HUES6 (cell line): ENCODE measurements at regions not wholly inside any gene's neighbourhood (a gene's known extent, or its start where the extent isn't known, plus 50 kb on each side); places are given as distances from the start of the nearest gene placed in this dataset.
"Not testable (repeated sequence)": the region's sequence is repeated elsewhere in the genome, so short reads cannot be mapped to it uniquely, and the experiment has no call there.

Source experiments
- H3K27ac ChIP-seq: 2 replicates; pipeline ENCODE4 v1.7.0; 2013; ENCODE audit warnings: low read depth, mild to moderate bottlenecking, low read length, inconsistent platforms
- H3K27me3 ChIP-seq: 2 replicates; pipeline ENCODE4 v1.6.1; 2013; ENCODE audit warnings: low read length; ENCODE audit not compliant: control insufficient read depth, insufficient read depth
- H3K36me3 ChIP-seq: 2 replicates; pipeline ENCODE4 v1.6.1; 2013; ENCODE audit warnings: low read length; ENCODE audit not compliant: control insufficient read depth, insufficient read depth
- H3K4me1 ChIP-seq: 2 replicates; pipeline ENCODE4 v1.6.1; 2013; ENCODE audit warnings: low read length; ENCODE audit not compliant: control insufficient read depth, insufficient read depth
- H3K4me3 ChIP-seq: 2 replicates; pipeline ENCODE4 v1.5.1; 2013; ENCODE audit warnings: low read depth, low read length
- H3K9ac ChIP-seq: one replicate; pipeline ENCODE4 v1.6.1; 2013; ENCODE audit warnings: mild to moderate bottlenecking, low read length
- H3K9me3 ChIP-seq: 2 replicates; pipeline ENCODE4 v1.6.1; 2013; ENCODE audit warnings: low read depth, low read length; ENCODE audit not compliant: control insufficient read depth, insufficient read depth

DNA sequence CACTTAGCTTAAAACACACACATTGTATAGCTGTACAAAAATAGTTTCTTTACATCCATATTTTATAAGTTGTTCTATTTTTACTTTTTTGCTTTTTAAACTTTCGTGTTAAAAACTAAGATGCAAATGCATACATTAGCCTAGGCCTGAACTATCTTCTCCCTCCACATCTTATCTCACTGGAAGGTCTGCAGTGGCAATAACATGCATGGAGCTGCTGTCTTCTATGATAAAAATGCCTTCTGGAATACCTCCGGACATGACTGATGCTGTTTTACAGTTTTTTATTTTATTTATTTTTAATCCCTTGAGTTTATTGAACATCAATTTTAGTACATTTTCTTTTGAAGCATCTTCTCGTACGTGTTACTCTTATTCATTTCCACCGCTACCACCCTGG lies 112.3 kb upstream of the TSPAN8 start:
- H3K4me1 ChIP-seq: no peaks in the 10 kb centered on the region
- no peak overlapping the region for H3K4me3 ChIP-seq
- H3K36me3 ChIP-seq: no peaks in the 10 kb centered on the region
- H3K9me3 ChIP-seq: no peaks in the 10 kb centered on the region
- H3K27me3 ChIP-seq: no peaks in the 10 kb centered on the region
- no peak overlapping the region for H3K9ac ChIP-seq
- no peak overlapping the region for H3K27ac ChIP-seq

DNA sequence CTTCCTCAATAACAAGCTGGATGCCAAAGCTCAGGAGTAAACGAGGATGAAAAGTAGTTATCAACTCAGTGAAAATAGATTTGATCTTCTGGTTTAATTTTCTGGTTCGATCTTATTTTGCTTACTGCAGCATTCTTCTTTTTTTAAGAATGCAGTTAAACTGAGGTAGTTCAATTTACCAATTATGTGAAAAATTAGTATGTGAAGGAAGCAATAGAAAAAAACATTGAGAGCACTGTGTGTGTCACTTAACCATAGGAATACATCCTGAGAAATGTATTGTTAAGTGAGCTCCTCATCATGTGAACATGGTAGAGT lies 111.4 kb upstream of the TSPAN8 start:
- Histone ChIP-seq H3K27me3 (no peaks in the 10 kb centered on the region), H3K9me3 (no peaks in the 10 kb centered on the region), H3K4me1 (no peaks in the 10 kb centered on the region), H3K9ac (no peak overlapping the region), H3K27ac (no peak overlapping the region), H3K36me3 (no peaks in the 10 kb centered on the region), H3K4me3 (no peak overlapping the region)

DNA sequence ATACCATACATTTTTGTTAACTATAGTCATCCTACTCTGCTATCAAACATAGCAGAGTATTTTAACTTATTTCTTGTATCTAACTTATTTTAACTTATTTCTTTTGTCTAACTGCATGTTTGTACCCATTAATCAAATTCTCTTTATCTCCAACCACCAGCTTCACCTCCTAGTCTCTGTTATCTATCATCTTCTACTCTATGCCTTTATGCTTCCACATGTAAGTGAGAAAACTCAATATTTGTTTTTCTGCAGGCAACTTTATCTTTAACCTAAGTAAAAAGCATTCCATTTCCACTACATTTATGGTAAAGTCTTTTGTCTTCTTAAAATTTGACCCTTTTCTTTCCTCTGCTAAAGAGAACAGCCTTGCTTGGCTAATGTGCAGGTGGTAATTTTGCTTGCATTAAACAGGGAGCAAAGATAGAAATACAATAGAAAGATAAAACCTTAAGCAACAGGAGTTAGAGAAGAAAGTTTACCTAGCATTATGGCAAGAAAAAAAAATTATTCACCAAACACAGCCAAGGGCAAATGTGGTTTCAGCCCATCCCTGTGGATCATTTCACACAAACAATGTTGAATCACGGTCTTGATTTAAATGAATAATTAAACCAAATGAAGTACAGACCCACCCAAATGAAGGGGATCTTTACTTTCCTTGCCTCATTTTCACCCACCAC lies 110.9 kb upstream of the TSPAN8 start:
- H3K27ac ChIP-seq: no peak overlapping the region
- H3K27me3 ChIP-seq: no peaks in the 10 kb centered on the region
- no peaks in the 10 kb centered on the region for H3K4me1 ChIP-seq
- H3K9ac ChIP-seq: no peak overlapping the region
- no peaks in the 10 kb centered on the region for H3K9me3 ChIP-seq
- no peak overlapping the region for H3K4me3 ChIP-seq
- H3K36me3 ChIP-seq: no peaks in the 10 kb centered on the region

DNA sequence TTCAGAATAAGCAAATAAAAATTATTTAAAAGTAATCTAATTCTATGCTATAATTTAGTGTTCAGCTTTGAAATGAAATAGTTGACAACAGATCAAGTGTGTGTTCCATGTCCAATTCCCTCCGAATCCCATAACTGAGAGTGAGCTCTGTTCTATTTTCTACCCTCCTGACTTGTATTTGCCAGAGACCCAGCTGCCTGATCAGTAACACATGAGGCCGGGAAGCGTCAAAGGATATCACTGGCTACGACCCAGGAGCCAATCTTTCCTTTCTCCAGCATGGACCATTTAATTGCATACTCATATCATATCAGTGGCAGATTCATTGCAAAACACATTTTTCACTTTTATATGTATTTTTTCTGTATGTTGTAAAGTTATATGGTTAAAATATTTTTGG lies 108.8 kb upstream of the TSPAN8 start:
- H3K36me3 ChIP-seq: no peaks in the 10 kb centered on the region
- no peak overlapping the region for H3K27ac ChIP-seq
- H3K9ac ChIP-seq: no peak overlapping the region
- H3K9me3 ChIP-seq: no peaks in the 10 kb centered on the region
- no peaks in the 10 kb centered on the region for H3K4me1 ChIP-seq
- no peak overlapping the region for H3K4me3 ChIP-seq
- no peaks in the 10 kb centered on the region for H3K27me3 ChIP-seq

GRCh38 chr12:71265731-71266130 lies 107.9 kb upstream of the TSPAN8 start:
- not testable (repeated sequence) for H3K9me3 ChIP-seq, H3K9ac ChIP-seq, H3K27ac ChIP-seq, H3K36me3 ChIP-seq, H3K4me3 ChIP-seq, H3K4me1 ChIP-seq, H3K27me3 ChIP-seq

DNA sequence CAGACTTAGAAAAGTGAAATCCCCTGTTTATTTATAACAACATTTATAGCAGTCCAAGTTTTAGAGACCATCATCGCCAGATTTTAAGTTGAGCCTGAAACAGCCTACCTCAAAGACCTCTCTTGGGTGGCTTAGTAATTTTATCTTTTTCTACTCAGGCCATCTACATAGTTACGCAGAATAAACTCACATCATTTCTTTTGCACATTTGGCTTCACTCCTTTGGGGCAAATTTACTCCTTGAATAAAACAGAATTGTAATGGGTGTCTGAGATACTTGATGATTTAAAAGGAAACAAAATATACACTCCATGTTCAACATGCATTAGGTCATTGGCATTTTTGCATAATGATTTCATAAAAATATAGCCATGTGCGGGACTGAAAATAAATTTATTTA lies 104.7 kb upstream of the TSPAN8 start:
- Histone ChIP-seq H3K9ac (no peak overlapping the region), H3K4me1 (no peaks in the 10 kb centered on the region), H3K27ac (no peak overlapping the region), H3K4me3 (no peak overlapping the region), H3K27me3 (no peaks in the 10 kb centered on the region), H3K36me3 (no peaks in the 10 kb centered on the region), H3K9me3 (no peaks in the 10 kb centered on the region)

DNA sequence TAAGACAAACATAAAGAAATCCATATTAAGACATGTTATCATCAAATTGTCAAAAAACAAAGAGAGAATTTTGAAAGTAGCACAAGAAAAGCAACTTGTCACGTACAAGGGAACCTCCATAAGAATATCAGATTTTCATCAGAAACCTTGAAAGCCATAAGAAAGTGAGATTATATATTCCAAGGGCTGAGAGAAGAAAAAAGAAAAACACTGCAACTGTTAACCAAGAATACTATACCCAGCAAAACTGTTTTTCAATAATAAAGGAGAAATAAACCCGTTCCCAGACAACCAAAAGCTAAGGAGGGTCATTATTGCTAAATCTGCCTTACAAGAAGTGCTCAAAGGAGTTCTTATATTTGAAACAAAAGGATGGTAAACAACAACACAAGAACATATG lies 94.7 kb upstream of the TSPAN8 start:
- H3K9ac ChIP-seq: no peak overlapping the region
- no peaks in the 10 kb centered on the region for H3K27me3 ChIP-seq
- no peaks in the 10 kb centered on the region for H3K36me3 ChIP-seq
- no peak overlapping the region for H3K27ac ChIP-seq
- H3K4me1 ChIP-seq: no peaks in the 10 kb centered on the region
- H3K9me3 ChIP-seq: peaks cover 35% of the 10 kb centered on the region
- no peak overlapping the region for H3K4me3 ChIP-seq

- Histone ChIP-seq H3K27me3 (no peaks in the 10 kb centered on the region), H3K27ac (no peak overlapping the region), H3K36me3 (no peaks in the 10 kb centered on the region), H3K9ac (no peak overlapping the region), H3K4me3 (no peak overlapping the region), H3K4me1 (no peaks in the 10 kb centered on the region), H3K9me3 (peaks cover 35% of the 10 kb centered on the region)
Measured at GRCh38 chr12:71250166-71250565, 92.4 kb upstream of the TSPAN8 start.

GRCh38 chr12:71243370-71243769 lies 85.6 kb upstream of the TSPAN8 start:
- no peaks in the 10 kb centered on the region for H3K4me1 ChIP-seq
- no peak overlapping the region for H3K9ac ChIP-seq
- H3K36me3 ChIP-seq: no peaks in the 10 kb centered on the region
- H3K27ac ChIP-seq: no peak overlapping the region
- H3K27me3 ChIP-seq: no peaks in the 10 kb centered on the region
- H3K9me3 ChIP-seq: peaks cover 2% of the 10 kb centered on the region; the same call in 1 of the 2 replicates
- H3K4me3 ChIP-seq: no peak overlapping the region

DNA sequence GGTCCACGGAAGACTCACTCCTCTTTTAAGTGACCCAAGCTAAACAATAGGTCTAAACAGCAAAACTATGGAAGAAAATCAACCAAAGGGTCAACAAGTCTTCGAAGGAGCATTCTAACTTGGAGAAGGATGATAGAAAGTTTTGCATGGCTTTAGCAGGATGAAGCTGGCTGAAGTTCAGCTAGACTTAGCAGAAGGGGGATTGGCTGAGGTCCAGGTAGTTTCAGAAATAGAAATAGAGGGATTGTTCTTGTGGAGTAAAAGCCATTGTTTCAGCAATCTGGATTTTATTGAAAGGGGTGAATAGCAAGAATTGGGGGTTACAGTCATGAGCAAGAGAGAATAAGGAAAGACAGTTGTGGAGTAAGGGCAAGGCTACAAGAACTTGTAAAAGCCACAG lies 84.7 kb upstream of the TSPAN8 start:
- H3K9me3 ChIP-seq: no peaks in the 10 kb centered on the region
- no peak overlapping the region for H3K27ac ChIP-seq
- no peak overlapping the region for H3K9ac ChIP-seq
- H3K27me3 ChIP-seq: no peaks in the 10 kb centered on the region
- H3K4me1 ChIP-seq: no peaks in the 10 kb centered on the region
- no peaks in the 10 kb centered on the region for H3K36me3 ChIP-seq
- no peak overlapping the region for H3K4me3 ChIP-seq

- H3K27ac ChIP-seq: no peak overlapping the region
- H3K4me3 ChIP-seq: no peak overlapping the region
- no peaks in the 10 kb centered on the region for H3K27me3 ChIP-seq
Measured at GRCh38 chr12:71240946-71241345, 83.1 kb upstream of the TSPAN8 start.

GRCh38 chr12:71239731-71240130 lies 81.9 kb upstream of the TSPAN8 start:
- H3K9ac ChIP-seq: no peak overlapping the region
- no peaks in the 10 kb centered on the region for H3K27me3 ChIP-seq
- H3K27ac ChIP-seq: no peak overlapping the region
- no peaks in the 10 kb centered on the region for H3K36me3 ChIP-seq
- no peak overlapping the region for H3K4me3 ChIP-seq
- H3K9me3 ChIP-seq: no peaks in the 10 kb centered on the region
- H3K4me1 ChIP-seq: no peaks in the 10 kb centered on the region

More at GRCh38 chr12:71240946-71241345, 83.1 kb upstream of the TSPAN8 start:
- no peak overlapping the region for H3K9ac ChIP-seq
- no peaks in the 10 kb centered on the region for H3K9me3 ChIP-seq
- H3K4me1 ChIP-seq: no peaks in the 10 kb centered on the region
- no peaks in the 10 kb centered on the region for H3K36me3 ChIP-seq
